ENCODE measurements at regions not wholly inside any gene's neighbourhood (a gene's known extent, or its start where the extent isn't known, plus 50 kb on each side); places are given as distances from the start of the nearest gene placed in this dataset.

- TF ChIP-seq, protein P1, sequence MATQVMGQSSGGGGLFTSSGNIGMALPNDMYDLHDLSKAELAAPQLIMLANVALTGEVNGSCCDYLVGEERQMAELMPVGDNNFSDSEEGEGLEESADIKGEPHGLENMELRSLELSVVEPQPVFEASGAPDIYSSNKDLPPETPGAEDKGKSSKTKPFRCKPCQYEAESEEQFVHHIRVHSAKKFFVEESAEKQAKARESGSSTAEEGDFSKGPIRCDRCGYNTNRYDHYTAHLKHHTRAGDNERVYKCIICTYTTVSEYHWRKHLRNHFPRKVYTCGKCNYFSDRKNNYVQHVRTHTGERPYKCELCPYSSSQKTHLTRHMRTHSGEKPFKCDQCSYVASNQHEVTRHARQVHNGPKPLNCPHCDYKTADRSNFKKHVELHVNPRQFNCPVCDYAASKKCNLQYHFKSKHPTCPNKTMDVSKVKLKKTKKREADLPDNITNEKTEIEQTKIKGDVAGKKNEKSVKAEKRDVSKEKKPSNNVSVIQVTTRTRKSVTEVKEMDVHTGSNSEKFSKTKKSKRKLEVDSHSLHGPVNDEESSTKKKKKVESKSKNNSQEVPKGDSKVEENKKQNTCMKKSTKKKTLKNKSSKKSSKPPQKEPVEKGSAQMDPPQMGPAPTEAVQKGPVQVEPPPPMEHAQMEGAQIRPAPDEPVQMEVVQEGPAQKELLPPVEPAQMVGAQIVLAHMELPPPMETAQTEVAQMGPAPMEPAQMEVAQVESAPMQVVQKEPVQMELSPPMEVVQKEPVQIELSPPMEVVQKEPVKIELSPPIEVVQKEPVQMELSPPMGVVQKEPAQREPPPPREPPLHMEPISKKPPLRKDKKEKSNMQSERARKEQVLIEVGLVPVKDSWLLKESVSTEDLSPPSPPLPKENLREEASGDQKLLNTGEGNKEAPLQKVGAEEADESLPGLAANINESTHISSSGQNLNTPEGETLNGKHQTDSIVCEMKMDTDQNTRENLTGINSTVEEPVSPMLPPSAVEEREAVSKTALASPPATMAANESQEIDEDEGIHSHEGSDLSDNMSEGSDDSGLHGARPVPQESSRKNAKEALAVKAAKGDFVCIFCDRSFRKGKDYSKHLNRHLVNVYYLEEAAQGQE (IDR thresholded peaks at IDR 0.05; ENCODE audit: unreplicated experiment), result no peak
- no peak for TF ChIP-seq ZNF114 (CRISPR knock-in tag; IDR thresholded peaks at IDR 0.05)
Observed at GRCh38 chr2:107576991-107577390, 249.7 kb upstream of the RGPD4 start (continued).

- Histone ChIP-seq H3K9me2 (ENCODE audit: insufficient read depth) (0 out of 2 replicates have a peak, but pooled peaks cover 4% of the 10 kb centered on the region), H2AFZ (no peak overlapping the region), H3F3A (replicated peaks; ENCODE audit: low read depth) (no peaks in the 10 kb centered on the region), H3K4me2 (no peak overlapping the region), H3K27ac (ENCODE audit: low read depth) (no peak overlapping the region), H3K36me3 (ENCODE audit: insufficient read depth) (no peaks in the 10 kb centered on the region), H4K20me1 (replicated peaks; ENCODE audit: insufficient read depth) (no peaks in the 10 kb centered on the region), H3K4me3 (no peak overlapping the region), H3K27me3 (ENCODE audit: insufficient read depth) (no peaks in the 10 kb centered on the region), H3K79me2 (replicated peaks; ENCODE audit: insufficient read depth) (no peaks in the 10 kb centered on the region), H3K4me1 (ENCODE audit: insufficient read depth) (peaks cover 5% of the 10 kb centered on the region; the same call in 1 of the 2 replicates)
- ATAC-seq, result no peak
- no peaks in the 10 kb centered on the region; the same call in 2 of the 3 replicates for H3K9me3 Mint-ChIP-seq
- no peak overlapping the region for H3K27ac Mint-ChIP-seq
- H3K27me3 Mint-ChIP-seq (ENCODE audit: insufficient read depth, low read depth, poor library complexity), result no peaks in the 10 kb centered on the region
- no peak for DNase-seq (ENCODE audit: low spot score)
- no peak for TF ChIP-seq ZNF114 (CRISPR knock-in tag; IDR thresholded peaks at IDR 0.05)
- no peak for TF ChIP-seq JUNB (IDR thresholded peaks at IDR 0.05; ENCODE audit: unreplicated experiment)
- no peak for TF ChIP-seq POLR2AphosphoS5 (IDR thresholded peaks at IDR 0.05; ENCODE audit: low read depth)
- H3K4me1 Mint-ChIP-seq, result peaks cover 14% of the 10 kb centered on the region
- H3K36me3 Mint-ChIP-seq (ENCODE audit: low read depth), result no peaks in the 10 kb centered on the region
- no peak overlapping the region for H3K4me3 Mint-ChIP-seq
Observed at GRCh38 chr2:107582487-107582886, 244.2 kb upstream of the RGPD4 start.

GRCh38 chr2:107584577-107584976 is 242.1 kb upstream of the RGPD4 start:
- H3K27ac ChIP-seq (ENCODE audit: low read depth), result no peak overlapping the region
- H3K27me3 ChIP-seq (ENCODE audit: insufficient read depth), result no peaks in the 10 kb centered on the region
- H3K4me2 ChIP-seq, result no peak overlapping the region
- no peaks in the 10 kb centered on the region for H3K27me3 Mint-ChIP-seq (ENCODE audit: insufficient read depth, low read depth, poor library complexity)
- 0 out of 2 replicates have a peak, but pooled peaks cover 4% of the 10 kb centered on the region for H3K9me2 ChIP-seq (ENCODE audit: insufficient read depth)
- peaks cover 14% of the 10 kb centered on the region for H3K4me1 Mint-ChIP-seq
- ATAC-seq, result no peak
- no peaks in the 10 kb centered on the region; the same call in 2 of the 3 replicates for H3K9me3 Mint-ChIP-seq
- no peaks in the 10 kb centered on the region for H3K79me2 ChIP-seq (replicated peaks; ENCODE audit: insufficient read depth)
- H3K36me3 Mint-ChIP-seq (ENCODE audit: low read depth), result no peaks in the 10 kb centered on the region
- TF ChIP-seq JUNB (IDR thresholded peaks at IDR 0.05; ENCODE audit: unreplicated experiment) (no peak), EZH2 (IDR thresholded peaks at IDR 0.05; ENCODE audit: low read depth, unreplicated experiment) (no peak), ZNF114 (CRISPR knock-in tag; IDR thresholded peaks at IDR 0.05) (no peak)
- no peaks in the 10 kb centered on the region for H3F3A ChIP-seq (replicated peaks; ENCODE audit: low read depth)
- no peak for DNase-seq (ENCODE audit: low spot score)
- H2AFZ ChIP-seq, result no peak overlapping the region
- no peaks in the 10 kb centered on the region for H4K20me1 ChIP-seq (replicated peaks; ENCODE audit: insufficient read depth)
- no peak overlapping the region for H3K4me3 ChIP-seq
- no peaks in the 10 kb centered on the region for H3K36me3 ChIP-seq (ENCODE audit: insufficient read depth)
- no peak overlapping the region for H3K27ac Mint-ChIP-seq
- peaks cover 6% of the 10 kb centered on the region; the same call in 1 of the 2 replicates for H3K4me1 ChIP-seq (ENCODE audit: insufficient read depth)
- no peak overlapping the region for H3K4me3 Mint-ChIP-seq
